NOMO-1 treated with DMSO at 0.1 percent for 48 hours (cell line): ENCODE measurements at regions not wholly inside any gene's neighbourhood (a gene's known extent, or its start where the extent isn't known, plus 50 kb on each side); places are given as distances from the start of the nearest gene placed in this dataset.

ENCODE experiments used
- DNase-seq: peaks from one replicate; lab custom pipeline; 2025; ENCODE audit not compliant: unreplicated experiment; lab: John Stamatoyannopoulos, UW

DNA sequence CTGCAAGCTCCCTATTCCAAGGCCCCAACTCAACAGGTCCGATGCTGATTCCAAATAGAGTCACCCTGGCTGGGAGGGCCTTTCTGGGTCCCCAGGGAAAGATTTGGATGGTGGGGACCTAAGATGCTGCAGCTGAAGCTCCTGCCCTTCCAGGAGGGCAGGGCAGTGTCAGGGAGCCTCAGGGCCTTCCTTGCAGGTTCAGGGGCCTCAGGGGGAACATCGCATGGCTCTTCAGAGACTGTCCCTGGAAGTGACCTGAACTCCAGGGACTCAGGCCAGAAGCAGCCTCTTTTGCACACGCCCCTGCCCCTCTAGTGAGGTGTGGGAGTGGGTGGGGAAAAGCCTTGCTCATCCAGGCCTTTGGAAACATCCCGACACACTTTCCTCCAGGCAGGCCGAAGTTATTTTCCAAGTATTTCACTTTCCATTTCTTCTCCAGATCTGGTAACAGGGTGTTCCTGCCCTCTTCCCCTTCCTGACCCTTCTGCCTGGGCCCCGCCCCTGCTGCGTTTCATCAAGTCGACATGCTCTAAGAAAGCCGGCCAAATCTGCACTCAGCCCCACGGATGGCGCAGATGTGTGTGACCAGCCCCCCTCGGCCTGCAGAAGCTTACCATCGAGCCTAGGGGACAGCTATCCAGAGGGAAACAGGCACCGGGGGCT, 159.5 kb downstream of the FGF18 start:
- no peak for DNase-seq

DNA sequence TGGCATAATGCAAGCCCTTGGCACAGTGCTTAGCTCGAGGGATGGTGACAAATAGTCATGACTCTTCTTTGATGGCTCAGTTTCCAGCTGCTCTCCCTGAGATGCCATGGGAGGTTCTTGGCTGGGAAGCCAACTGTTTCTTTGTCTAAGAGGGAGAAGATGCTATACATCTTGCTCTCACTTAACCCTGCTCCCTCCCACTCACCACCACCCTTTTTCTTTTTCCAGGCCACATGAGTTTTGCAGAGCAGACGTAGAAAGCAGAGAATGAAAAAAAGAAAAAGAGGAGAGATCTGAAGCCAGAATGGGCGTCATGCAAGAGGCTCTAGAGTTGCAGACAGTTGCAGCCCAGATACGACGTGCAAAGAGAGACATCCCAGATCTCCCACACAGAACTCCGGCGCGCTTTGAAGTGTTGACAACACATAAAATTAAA, 160.5 kb downstream of the FGF18 start:
- no peak for DNase-seq

DNA sequence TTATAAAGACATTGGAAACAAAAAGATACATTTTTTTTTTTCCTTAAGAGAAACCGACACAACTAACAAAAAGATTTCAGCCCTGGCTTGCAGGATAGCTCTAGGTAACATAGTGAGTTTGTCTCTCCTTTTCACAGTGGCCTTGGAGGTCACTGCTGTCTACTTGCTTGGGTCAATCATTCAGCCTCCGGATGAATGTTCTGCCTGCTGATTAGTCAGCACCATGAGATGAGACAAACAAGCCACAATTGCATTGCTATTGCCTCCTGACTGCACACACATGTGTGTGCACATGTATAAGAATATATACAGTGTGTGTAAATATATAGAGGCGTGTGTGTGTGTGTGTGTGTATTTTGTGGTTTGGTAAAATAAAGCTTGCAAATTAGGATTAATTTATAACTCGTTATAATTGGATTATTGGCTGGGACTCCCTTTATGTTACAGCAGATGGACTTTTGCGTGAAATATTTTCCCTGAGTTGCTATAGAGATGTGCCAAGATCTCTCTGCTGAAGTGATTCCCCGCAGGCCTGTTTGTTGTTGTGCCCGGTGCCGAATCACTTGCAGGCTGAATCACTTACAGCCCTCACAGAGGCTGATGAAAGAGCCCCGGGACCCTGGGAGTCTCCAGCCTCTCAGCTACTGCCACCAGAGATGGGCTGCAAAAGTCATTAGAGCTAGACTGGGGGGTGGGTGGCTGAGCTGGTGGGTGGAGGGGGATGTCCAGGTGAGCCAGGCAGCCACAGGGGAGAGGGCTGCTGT, 161.2 kb downstream of the FGF18 start:
- DNase-seq, result no peak

DNA sequence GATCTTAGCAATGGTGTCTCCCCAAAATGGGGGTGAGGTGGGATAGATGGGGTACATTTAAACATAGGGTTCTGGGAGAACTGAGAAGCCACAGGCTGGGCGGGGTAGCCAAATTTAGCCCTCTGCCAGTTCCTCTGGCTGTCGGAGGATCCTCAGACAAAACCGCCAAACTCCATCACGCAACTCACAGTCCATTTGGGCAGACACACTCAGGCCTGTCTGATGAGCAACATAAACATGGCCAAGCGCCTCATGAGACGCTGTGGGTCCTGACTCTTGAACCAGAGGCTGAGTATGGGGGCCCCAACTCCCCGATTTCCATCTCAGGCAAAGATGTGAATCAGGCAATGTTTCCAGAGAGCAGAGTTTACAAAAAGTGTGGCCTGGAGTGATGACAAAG, 162.3 kb downstream of the FGF18 start:
- peak; percentile 3 for DNase-seq

DNA sequence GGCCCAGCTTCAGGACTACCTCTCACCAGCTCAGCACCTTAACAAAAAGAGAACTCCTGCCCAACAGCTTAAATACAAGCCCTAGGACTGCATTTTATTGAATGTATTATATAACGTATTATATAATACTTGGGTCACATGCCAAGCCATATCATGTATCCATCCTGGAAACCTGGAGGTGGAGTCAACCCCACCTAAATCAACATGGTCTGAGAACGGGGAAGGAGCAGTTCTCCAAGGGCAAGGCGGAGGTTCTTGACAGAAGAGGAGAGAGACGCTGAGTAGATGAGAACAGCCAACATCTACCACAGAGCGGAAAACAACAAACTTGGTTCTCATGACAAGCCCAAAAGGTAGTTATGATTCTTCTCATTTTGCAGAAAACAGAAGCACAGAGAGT, 163.4 kb downstream of the FGF18 start:
- DNase-seq, result no peak

DNA sequence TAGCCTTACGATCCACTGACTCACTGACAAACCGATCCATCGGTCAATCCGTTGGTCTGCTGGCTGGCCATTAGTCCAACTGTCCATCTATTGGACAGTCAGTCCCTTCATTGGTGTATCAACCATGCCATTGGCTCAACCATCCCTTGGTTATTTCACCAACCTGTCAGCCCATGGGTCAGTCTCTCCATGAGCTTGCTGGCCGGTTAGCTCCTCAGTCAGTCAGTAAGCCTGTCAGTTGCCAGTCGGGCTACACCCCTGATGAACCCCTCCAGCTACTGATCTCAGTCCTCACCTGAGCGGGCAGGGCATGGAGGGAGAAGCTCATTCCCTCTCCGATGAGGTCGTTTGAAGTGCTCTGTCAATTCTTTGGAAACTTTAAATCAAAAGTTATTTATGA, 166.5 kb downstream of the FGF18 start:
- no peak for DNase-seq

DNA sequence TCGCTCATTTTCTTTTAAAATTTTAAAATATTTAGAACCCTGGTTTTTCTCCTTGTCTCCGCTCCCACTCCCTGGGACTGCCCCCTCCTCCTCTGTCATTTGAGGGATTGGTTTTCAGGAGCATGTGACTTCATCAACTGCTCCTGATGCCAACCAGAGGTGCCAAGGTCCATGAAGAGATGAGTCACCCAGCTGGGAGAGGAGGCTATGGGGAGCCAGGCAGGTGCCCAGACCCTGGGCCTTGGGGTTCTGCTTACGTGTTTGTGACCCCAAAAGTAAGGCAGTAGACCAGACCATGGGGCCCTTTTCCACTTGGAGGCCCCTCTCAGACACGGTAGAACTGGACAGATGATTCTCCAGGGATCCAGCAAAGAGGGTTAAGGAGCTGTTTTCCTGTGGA, 167.0 kb downstream of the FGF18 start:
- DNase-seq, result no peak

DNA sequence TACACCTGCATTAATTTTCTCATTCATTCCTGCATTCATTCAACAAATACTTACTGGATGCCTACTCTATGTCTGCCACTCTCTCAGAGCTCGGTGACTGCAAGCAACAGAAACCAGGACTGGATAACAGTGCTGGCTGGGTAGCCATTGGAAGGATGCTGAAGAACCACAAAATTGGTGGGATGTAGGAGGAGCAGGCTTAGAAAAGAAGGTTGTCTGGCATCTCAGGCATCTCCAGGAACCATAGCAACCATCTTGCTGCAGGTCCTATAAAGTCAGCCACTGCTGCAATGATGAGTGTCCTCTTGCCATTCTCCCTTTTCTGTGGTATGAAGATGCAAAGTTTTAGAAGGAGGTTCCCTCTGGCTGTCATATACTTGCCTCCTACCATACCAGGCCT, 168.6 kb downstream of the FGF18 start:
- no peak for DNase-seq

DNA sequence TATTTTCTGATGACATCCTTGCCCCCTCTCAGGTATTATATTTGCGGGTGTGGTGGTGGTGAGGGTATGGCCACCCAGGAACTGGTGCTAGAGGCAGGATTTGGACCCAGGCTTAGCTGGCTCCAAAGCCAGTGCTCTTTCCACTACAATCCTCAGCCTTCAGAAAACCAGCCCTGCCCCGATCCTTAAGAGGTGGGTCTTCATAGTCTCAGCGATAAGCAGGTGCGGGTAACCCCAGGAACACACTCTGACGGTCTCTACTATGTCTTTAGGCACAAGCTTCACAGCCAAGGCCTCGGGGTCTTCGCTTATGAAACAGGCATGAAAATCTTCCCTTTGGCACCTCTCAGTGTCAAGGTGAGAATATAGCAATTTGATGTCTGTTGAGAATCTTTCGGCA, 169.3 kb downstream of the FGF18 start:
- DNase-seq, result no peak

DNA sequence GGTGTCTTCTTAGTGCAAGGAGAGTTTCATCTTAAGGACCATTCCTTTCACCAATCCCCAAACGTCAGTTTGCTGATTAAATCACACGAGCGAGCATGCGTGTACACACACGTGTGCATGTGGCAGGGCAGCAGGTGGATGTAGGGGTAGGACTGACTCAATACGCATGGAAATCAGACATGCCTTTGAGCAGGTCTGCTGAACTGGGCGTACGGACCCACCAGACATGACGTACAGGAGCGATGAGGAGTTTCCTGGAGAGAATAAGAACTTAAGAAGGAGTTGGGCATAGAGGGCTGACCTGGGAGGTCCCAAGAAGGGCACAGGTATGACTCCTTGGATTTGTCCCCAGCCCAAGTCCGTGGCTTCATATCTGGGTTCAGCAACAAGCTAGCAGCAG, 170.0 kb downstream of the FGF18 start:
- no peak for DNase-seq

DNA sequence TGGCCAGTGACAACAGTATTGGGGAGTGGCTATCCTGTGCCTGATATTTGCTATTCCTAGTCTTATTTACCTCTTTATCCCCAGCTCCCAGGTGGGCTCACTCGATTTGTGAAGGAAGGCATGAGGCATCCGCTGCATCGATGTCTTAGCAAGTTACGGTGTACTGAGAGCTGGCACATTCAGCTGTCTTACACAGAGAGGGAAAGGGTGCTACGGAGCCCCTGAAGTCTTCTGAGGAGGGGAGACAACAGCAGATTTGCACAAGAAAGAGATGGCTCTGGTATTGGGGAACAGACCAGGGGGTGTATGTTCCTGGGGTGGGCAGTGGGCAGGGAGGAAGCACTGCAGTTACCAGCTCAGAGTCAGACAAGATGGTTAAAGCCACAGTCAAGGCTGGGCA, 172.6 kb downstream of the FGF18 start:
- DNase-seq, result no peak

DNA sequence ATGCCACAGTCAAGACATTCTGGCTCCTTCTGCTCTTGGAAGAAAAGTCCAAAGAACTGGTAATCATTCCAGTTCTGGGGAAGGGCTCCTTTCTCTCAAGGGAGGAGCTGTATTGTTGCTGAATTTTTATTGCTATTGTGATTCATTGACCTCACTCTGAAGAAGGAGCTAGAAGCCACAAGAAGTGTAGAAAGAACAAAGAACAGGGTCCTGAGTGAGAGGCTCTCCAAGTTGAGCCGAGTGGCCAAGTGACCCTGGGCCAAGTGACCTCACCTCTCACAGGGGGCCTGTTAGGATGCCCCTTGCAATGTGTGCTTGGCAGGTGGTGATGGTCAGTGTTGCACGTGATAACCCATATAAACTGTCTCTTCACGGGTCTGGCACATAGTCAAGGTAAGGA, 173.3 kb downstream of the FGF18 start:
- DNase-seq, result no peak

DNA sequence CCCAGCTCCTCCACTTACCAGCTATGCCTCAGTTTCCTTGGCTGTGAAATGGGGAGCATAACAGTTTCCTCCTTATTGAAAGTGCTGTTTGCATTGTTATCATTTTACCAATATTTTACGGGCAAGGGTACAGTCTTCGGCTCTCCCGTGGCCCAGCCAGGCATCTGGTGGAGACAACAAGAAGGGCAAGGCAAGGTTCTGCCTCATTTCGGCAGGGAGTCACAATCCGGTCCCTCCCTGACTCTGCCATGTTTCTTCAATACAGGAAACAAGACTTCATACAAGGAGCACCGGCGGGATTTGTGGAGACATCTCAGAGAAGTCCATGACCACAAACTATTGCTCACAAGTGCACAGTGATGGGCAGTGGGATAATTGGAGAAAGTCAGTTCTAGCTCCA, 174.0 kb downstream of the FGF18 start:
- no peak for DNase-seq

DNA sequence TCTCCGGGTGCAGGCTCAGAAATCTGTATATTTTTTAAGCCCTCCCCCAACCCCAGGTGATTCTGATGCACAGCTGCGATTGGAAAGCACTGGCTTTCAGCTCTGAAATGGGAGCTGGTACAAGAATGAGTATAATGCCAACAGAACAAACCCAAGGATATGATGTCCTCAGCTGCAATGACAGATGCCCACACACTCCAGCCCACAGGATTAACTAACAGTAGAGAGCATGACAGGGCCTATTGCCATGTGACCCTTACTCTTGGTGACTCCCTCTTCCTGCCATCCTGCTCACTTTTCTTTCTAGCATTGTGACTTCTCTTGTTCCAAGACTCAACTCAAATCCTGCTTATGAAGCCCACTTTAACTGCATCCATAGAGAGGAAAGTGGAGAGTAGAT, 174.5 kb downstream of the FGF18 start:
- DNase-seq, result no peak

DNA sequence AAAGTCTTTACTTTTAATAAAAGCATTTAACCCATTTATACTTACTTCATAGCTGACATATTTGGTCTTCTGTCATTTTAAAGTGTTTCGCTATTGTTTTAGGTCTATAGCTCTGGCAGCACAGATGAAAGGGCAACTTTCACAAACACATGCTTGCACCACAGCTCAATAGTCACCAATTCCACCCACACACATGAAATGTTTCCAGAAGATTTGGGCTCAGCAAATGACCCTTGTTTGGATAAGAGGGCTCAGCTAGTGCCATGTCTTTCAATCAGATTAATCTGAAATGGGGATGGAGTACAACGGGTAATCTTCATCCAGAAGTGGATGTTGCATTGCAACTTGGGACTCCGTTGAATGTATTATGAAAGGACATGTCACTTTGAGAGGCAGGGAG, 176.0 kb downstream of the FGF18 start:
- no peak for DNase-seq

DNA sequence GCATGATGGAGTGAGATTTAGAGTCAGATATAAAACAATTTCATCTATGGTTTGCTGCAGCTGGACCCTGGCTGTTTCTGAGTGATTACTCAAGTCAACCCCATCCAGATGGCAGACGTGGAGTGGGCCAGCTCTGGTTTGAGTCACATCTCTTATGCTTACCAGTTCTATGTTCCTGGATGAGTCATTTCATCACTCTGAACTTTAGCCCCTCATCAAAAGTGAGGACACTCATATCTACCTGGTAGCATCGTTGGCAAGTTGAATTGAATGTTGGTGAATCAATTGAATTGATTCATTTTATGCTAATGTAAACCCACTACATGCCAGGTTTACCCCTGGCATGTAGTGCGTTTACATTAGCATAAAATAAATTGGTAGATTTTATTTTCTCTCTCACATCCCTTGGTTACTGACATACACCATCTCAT, 176.4 kb downstream of the FGF18 start:
- no peak for DNase-seq

DNA sequence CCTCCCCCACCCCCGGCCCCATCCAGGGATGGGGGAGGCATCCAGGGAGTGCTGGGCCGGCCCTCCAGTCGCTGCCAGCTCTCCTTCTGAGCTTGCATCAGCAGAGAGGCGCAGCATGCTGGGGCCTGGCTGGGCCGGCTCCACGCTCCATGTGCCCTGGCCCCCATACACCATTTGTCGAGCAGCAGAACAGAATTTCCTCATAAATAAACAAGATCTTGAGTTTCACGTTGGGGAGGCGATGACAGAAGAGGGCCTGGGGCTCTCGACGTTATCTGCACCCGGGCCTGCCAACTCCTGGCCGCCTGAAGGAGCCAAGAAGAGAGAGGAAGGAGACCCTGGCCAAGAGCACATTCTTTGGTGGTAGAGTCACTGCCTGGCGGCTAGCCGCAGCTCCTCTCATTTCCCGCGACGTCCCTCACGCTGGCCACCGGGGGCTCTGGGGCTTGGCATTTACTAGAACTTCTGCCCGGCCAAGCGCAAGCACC, 177.0 kb downstream of the FGF18 start:
- DNase-seq, result no peak

DNA sequence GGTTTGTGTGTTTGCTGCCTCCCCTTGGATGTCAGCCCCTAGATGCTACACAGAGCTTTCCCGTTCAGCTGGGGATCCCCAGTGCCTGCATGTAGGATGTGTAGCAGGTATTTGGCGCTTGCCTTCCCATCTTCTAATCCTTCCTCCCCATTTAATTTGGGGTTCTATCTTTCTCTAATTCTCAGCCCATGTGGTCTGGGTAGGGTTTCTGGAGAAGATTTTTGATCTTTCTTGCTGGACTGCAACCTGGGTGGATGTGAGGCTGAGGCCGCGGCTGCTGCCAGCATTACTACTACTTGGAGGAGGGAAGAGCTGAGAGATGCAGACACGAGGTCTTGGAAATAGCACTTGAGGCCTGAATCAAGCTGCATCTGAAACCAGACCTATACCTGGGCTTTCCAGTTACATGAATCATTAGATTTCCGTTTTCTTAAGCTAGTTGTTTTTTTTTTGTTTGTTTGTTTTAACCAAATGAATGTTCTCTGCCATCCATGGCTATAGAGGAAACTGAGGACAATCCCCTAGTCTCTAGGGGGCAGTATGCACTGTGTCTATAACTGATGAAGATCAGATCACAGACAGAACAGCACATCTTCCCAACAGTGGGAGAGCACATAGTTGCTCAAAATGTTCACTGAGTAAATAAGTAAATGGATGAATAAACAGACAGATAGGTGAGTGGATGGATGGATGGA, 178.6 kb downstream of the FGF18 start:
- no peak for DNase-seq

DNA sequence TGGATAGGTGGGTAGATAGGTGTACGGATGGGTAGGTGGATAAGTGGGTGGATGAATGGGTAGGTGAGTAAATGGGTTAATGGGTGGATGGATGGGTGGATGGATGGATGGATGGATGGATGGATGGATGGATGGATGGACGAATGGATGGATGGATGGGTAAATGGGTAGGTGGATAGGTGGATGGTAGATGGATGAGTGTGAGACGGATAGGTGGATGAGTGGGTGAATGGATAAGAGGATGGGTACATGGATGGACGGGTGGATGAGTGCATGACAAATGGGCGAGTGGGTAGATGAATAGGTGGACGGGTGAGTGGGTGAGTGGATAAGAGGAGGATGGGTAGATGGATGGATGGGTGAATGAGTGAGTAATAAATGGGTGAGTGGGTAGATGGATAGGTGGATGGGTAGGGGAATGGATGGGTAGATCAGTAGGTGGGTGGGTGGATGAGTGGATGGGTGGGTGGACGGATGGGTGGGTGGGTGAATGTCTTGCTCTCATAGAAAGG, 179.2 kb downstream of the FGF18 start:
- DNase-seq, result no peak

DNA sequence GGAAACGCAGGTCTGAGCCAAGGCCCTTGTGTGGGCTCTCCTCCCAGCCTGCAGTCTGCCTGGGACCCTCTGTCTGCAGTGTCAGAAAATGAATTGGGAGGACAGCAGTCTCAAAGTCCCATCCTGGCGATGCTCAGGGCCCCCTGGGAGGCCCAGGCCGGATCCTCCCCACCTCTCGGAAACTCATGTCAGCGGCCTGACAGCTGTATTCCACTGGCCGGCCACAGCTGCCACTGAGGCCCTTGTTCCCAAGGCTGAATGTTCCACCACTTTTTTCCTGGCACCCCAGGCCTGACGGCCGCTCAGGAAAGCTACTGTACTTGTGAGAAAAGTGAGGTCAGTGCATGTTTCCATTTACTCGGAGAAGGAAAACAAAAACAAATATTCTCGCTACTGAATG, 180.0 kb downstream of the FGF18 start:
- DNase-seq, result no peak

DNA sequence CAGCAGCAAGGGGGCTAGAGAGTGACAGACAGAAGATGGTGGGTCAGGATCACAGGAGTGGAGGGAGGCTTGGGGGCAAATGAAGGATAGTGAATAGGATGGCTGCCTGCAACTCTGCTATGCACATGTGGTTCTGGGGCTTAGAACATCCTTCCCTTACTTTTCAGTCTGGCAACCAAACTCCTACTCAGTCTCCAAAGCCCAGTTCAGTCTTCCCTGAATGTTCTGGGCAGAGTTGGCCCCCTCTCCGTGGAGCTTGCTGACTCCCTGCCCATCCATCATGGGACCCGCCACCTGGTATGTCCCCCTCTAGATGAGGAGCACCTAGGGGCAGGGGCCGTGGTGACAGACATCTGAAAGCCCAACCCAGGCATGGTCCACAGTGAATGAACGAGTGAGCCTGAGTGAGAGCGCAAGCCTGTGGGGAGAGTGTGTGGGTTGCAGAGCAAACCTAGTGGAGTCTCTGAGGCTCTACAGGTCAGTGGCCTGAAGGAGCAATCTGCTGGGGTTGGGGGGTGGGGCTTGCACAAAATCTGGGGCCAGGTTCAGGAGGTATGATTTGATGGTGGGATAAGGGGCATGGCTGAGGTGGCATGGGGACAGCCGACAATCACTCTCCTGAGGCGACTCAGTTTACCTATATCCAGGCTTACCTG, 180.6 kb downstream of the FGF18 start:
- no peak for DNase-seq
